Spleen (tissue), 11 donors: ENCODE measurements at regions not wholly inside any gene's neighbourhood (a gene's known extent, or its start where the extent isn't known, plus 50 kb on each side); places are given as distances from the start of the nearest gene placed in this dataset.

Experiments
- DNase-seq: peaks from one replicate; pipeline ENCODE4 v3.0.0-alpha.2; 2020
- H3K27ac ChIP-seq, 8 donors: fragments of 200-600 bp; sonication (generic) in 7 of 8; 1 replicate in 4 of 8; 2 replicates in 4 of 8; pipeline versions ENCODE4 v1.5.0 to v1.8.0; 2016 to 2021; ENCODE audit warnings: inconsistent platforms in 4 of 8, mild to moderate bottlenecking in 4 of 8, moderate library complexity in 1 of 8
- H3K27me3 ChIP-seq, 7 donors: fragments of 200-600 bp; sonication (generic) in 6 of 7; replicated peaks in 1 of 7; 1 replicate in 4 of 7; 2 replicates in 3 of 7; pipeline versions ENCODE4 v1.5.0 to v1.8.0; 2016 to 2021; ENCODE audit warnings: inconsistent platforms in 3 of 7, mild to moderate bottlenecking in 1 of 7
- H3K36me3 ChIP-seq, 6 donors: fragments of 200-600 bp; sonication (generic) in 5 of 6; 1 replicate in 4 of 6; 2 replicates in 2 of 6; pipeline versions ENCODE4 v1.5.0 to v1.8.0; 2016 to 2021; ENCODE audit warnings: inconsistent platforms in 2 of 6
- H3K4me1 ChIP-seq, 6 donors: fragments of 200-600 bp; sonication (generic) in 5 of 6; 1 replicate in 3 of 6; 2 replicates in 3 of 6; pipeline versions ENCODE4 v1.5.0 to v1.8.0; 2016 to 2021; ENCODE audit warnings: inconsistent platforms in 3 of 6
- H3K4me3 ChIP-seq, 8 donors: fragments of 200-600 bp; sonication (generic) in 7 of 8; 1 replicate in 4 of 8; 2 replicates in 4 of 8; pipeline versions ENCODE4 v1.5.0 to v1.8.0; 2016 to 2021; ENCODE audit warnings: inconsistent platforms in 4 of 8, mild to moderate bottlenecking in 4 of 8, moderate library complexity in 2 of 8
- H3K9me3 ChIP-seq, 8 donors: fragments of 200-600 bp; sonication (generic) in 7 of 8; 1 replicate in 4 of 8; 2 replicates in 4 of 8; pipeline versions ENCODE4 v1.5.0 to v1.8.0; 2016 to 2021; ENCODE audit warnings: inconsistent platforms in 4 of 8
- CTCF ChIP-seq, 11 experiments: fragments of 200-600 bp in 7 of 11; fragments of 450-650 bp in 4 of 11; sonication (generic) in 4 of 11; IDR thresholded peaks in 8 of 11; conservative IDR thresholded peaks in 3 of 11; 1 replicate in 7 of 11; 2 replicates in 4 of 11; pipeline versions ENCODE4 v1.4.0 to v1.8.0; 2016 to 2021; ENCODE audit warnings: antibody characterized with exemption in 11 of 11, inconsistent platforms in 4 of 11, mild to moderate bottlenecking in 1 of 11
- POLR2A ChIP-seq, 3 donors: fragments of 450-650 bp; IDR thresholded peaks; one replicate each; pipeline ENCODE4 v1.5.1; 2017; ENCODE audit warnings: antibody characterized with exemption in 3 of 3, mild to moderate bottlenecking in 1 of 3
- POLR2AphosphoS5 ChIP-seq, 3 donors: sonication (generic); formaldehyde crosslinking; IDR thresholded peaks; one replicate each; pipeline ENCODE4 v1.5.1; 2017; ENCODE audit warnings: antibody characterized with exemption in 3 of 3
- WGBS, 5 donors: extraction: QIAGEN DNeasy Blood & Tissue Kit in 3 of 5; methylation state at CpG; one replicate each; pipeline versions ENCODE4 v1.1.5 to v1.1.7; 2013 to 2018; 5-methylcytosine and 5-hydroxymethylcytosine counted together
- intact Hi-C: fragments of 100-400 bp; cut with DNase I; formaldehyde crosslinking; loops from one replicate; pipeline ENCODE4 v1.15.0; 2023; ENCODE audit warnings: low total_unique reads
- donor health status: healthy with polysubstance abuse.
- donor health status: DM: no; HTN: no; CAD: no; lungs with moderate emphysema.
- donor health status: DM: no; HTN: no; CAD: no.
- donor health status: Bipolar disorder and iron deficiency.
- donor health status: healthy.
- donor health status: DM: no; HTN: no; CAD: no.
- donor health status: DM: yes; HTN: yes; CAD: no.

GRCh38 chrX:125089761-125090445, 229.8 kb upstream of the TEX13C start:
- Histone ChIP-seq H3K4me3 (no peak overlapping the region), H3K36me3 (no peaks in the 10 kb centered on the region), H3K27me3 (no peaks in the 10 kb centered on the region), H3K9me3 (no peaks in the 10 kb centered on the region), H3K27ac (no peak overlapping the region), H3K4me1 (no peaks in the 10 kb centered on the region)
- intact Hi-C loops = no loop called here
- TF ChIP-seq POLR2AphosphoS5 (IDR thresholded peaks at IDR 0.05) (no peak), CTCF (IDR thresholded peaks at IDR 0.05 in 8 of 11, conservative IDR thresholded peaks at IDR 0.05 in 3 of 11) (no peak), POLR2A (IDR thresholded peaks at IDR 0.05) (no peak)
- DNase-seq = no peak
- 73 to 84% (median 82%) methylated on average over 7 of the region's 7 CpGs for WGBS, 5 donors

GRCh38 chrX:125093852-125094251, 225.8 kb upstream of the TEX13C start:
- no peak overlapping the region for H3K27ac ChIP-seq
- H3K4me1 ChIP-seq = no peaks in the 10 kb centered on the region
- WGBS, 5 donors = 40 to 71% (median 65%) methylated on average over 3 of the region's 3 CpGs
- no peak overlapping the region for H3K4me3 ChIP-seq
- no peaks in the 10 kb centered on the region for H3K36me3 ChIP-seq
- DNase-seq = no peak
- H3K27me3 ChIP-seq = no peaks in the 10 kb centered on the region
- H3K9me3 ChIP-seq = no peaks in the 10 kb centered on the region
- no peak for TF ChIP-seq CTCF (IDR thresholded peaks at IDR 0.05 in 8 of 11, conservative IDR thresholded peaks at IDR 0.05 in 3 of 11)
- intact Hi-C loops = no loop called here

- TF ChIP-seq CTCF (IDR thresholded peaks at IDR 0.05 in 8 of 11, conservative IDR thresholded peaks at IDR 0.05 in 3 of 11) (no peak), POLR2A (IDR thresholded peaks at IDR 0.05) (no peak), POLR2AphosphoS5 (IDR thresholded peaks at IDR 0.05) (no peak)
- no peaks in the 10 kb centered on the region for H3K36me3 ChIP-seq
Measured at GRCh38 chrX:125094901-125095300, 224.8 kb upstream of the TEX13C start.

GRCh38 chrX:125096469-125096868, 223.2 kb upstream of the TEX13C start:
- TF ChIP-seq POLR2A (IDR thresholded peaks at IDR 0.05) (no peak), CTCF (IDR thresholded peaks at IDR 0.05 in 8 of 11, conservative IDR thresholded peaks at IDR 0.05 in 3 of 11) (no peak), POLR2AphosphoS5 (IDR thresholded peaks at IDR 0.05) (no peak)
- no peak overlapping the region for H3K27ac ChIP-seq
- DNase-seq = no peak
- no peaks in the 10 kb centered on the region for H3K27me3 ChIP-seq
- no peak overlapping the region for H3K4me3 ChIP-seq
- H3K9me3 ChIP-seq = no peaks in the 10 kb centered on the region
- no peaks in the 10 kb centered on the region for H3K4me1 ChIP-seq
- intact Hi-C loops = no loop called here
- WGBS, 5 donors = 62 to 92% (median 75%) methylated on average over 2 of the region's 2 CpGs
- no peaks in the 10 kb centered on the region for H3K36me3 ChIP-seq

More at GRCh38 chrX:125094901-125095300, 224.8 kb upstream of the TEX13C start:
- intact Hi-C loops = no loop called here
- DNase-seq = no peak
- Histone ChIP-seq H3K4me3 (no peak overlapping the region), H3K4me1 (no peaks in the 10 kb centered on the region), H3K27me3 (no peaks in the 10 kb centered on the region), H3K27ac (no peak overlapping the region), H3K9me3 (no peaks in the 10 kb centered on the region)
